Chondrocyte (in vitro differentiated cells): ENCODE measurements at regions not wholly inside any gene's neighbourhood (a gene's known extent, or its start where the extent isn't known, plus 50 kb on each side); places are given as distances from the start of the nearest gene placed in this dataset.

Experiments
- DNase-seq: peaks from one replicate; pipeline ENCODE4 v3.0.0; 2021; ENCODE audit warnings: mixed read lengths, low spot score
- H3K27ac Mint-ChIP-seq: one replicate; pipeline ENCODE4 v1.8.0; 2021; ENCODE audit warnings: mild to moderate bottlenecking, moderate library complexity, mixed read lengths; ENCODE audit not compliant: unreplicated experiment
- H3K27me3 Mint-ChIP-seq: 2 replicates; pipeline ENCODE4 v1.8.0; 2021; ENCODE audit warnings: low read depth, mixed read lengths
- H3K36me3 Mint-ChIP-seq: 2 replicates; pipeline ENCODE4 v1.8.0; 2021; ENCODE audit warnings: low read depth, mixed read lengths
- H3K4me1 Mint-ChIP-seq: 2 replicates; pipeline ENCODE4 v1.8.0; 2021; ENCODE audit warnings: low read depth, mild to moderate bottlenecking, mixed read lengths
- H3K4me3 Mint-ChIP-seq: one replicate; pipeline ENCODE4 v1.8.0; 2021; ENCODE audit warnings: mild to moderate bottlenecking, moderate library complexity, mixed read lengths; ENCODE audit not compliant: unreplicated experiment
- H3K9me3 Mint-ChIP-seq: 2 replicates; pipeline ENCODE4 v1.8.0; 2021; ENCODE audit warnings: low read depth, mixed read lengths
- CTCF ChIP-seq: fragments of 200-600 bp; sonication (generic); IDR thresholded peaks from 2 replicates; pipeline ENCODE4 v1.5.0; 2021; ENCODE audit warnings: antibody characterized with exemption, mild to moderate bottlenecking, moderate library complexity

DNA sequence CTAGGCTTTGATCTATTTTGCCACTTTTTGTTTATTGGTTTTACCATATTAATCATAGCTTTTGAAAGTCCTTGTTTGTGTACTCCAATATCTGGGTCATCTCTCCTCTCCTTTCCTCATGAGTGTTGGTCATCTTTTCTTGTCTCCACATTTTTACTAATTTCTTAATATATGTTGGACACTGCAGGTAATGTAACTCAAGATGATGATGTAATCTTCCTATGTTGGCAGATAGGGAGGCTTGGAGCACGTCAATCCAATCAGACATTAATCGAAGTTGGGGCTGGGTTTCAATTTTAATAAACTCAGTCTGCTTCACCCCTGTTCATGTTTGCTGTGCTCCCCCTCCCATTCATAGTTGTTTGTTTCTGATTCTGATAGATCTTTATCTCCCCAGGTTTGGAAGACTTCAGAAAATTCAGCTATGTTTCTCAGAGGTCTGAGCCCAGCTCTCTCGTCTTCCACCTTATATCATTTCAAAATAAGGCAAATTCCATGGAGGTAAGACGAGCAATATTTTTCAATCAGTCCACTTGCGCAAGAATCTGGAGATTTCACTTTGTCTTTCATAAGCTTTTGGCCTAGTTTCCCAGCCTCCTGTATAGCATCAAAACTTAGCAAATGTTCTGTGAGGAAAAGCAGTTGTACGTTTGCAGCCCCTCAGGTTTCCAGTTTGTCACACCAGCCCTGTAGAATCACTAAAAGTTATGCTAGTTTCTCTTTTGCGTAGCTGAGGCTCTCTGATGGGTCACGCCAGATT, 504.1 kb downstream of the TMTC2 start:
- TF ChIP-seq CTCF = no peak
- Mint-ChIP-seq H3K4me3 (no peak overlapping the region), H3K27me3 (peaks cover 2% of the 10 kb centered on the region), H3K27ac (no peak overlapping the region), H3K4me1 (no peaks in the 10 kb centered on the region), H3K9me3 (peaks cover 5% of the 10 kb centered on the region), H3K36me3 (no peaks in the 10 kb centered on the region)
- DNase-seq = no peak

DNA sequence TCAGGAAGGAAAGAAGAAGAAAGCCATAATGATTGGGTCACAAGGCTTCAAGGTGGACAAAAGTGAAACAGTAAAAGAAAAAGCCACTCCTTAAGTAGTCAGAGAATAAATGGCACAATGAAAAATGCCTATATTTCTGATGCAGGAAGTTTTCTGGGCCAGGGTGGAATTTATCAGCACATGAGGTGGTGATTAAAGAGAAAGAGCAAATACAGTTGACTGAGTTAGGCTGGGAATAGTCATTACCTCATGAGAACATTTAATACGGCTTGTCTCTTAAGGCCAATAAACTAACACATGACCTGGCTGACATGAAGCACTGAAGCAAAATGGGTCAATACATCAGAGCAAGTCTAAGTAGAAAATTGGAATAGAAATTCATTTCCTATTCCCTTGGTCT, 499.7 kb downstream of the TMTC2 start:
- peaks cover 2% of the 10 kb centered on the region for H3K9me3 Mint-ChIP-seq
- no peaks in the 10 kb centered on the region for H3K36me3 Mint-ChIP-seq
- no peak for DNase-seq
- TF ChIP-seq CTCF = no peak
- no peak overlapping the region for H3K4me3 Mint-ChIP-seq
- H3K27me3 Mint-ChIP-seq = no peaks in the 10 kb centered on the region
- H3K27ac Mint-ChIP-seq = no peak overlapping the region
- H3K4me1 Mint-ChIP-seq = no peaks in the 10 kb centered on the region

- H3K4me3 Mint-ChIP-seq = no peak overlapping the region
- no peak for DNase-seq
- no peaks in the 10 kb centered on the region for H3K27me3 Mint-ChIP-seq
- TF ChIP-seq CTCF = no peak
- peaks cover 2% of the 10 kb centered on the region for H3K9me3 Mint-ChIP-seq
- H3K4me1 Mint-ChIP-seq = no peaks in the 10 kb centered on the region
- no peaks in the 10 kb centered on the region for H3K36me3 Mint-ChIP-seq
- H3K27ac Mint-ChIP-seq = no peak overlapping the region
These were observed 498.5 kb downstream of the TMTC2 start for GRCh38 chr12:83185241-83185640.
